B cell (primary cell): ENCODE measurements at regions not wholly inside any gene's neighbourhood (a gene's known extent, or its start where the extent isn't known, plus 50 kb on each side); places are given as distances from the start of the nearest gene placed in this dataset.

Source experiments
- EZH2 ChIP-seq: IDR thresholded peaks from 2 replicates; pipeline ENCODE4 v1.6.1; 2012; ENCODE audit warnings: borderline replicate concordance, low read depth, mild to moderate bottlenecking, moderate library complexity, low read length; ENCODE audit not compliant: insufficient read depth, poor library complexity, severe bottlenecking
- TF ChIP-seq, protein P1 (sequence below): fragments of 200-600 bp; IDR thresholded peaks from one replicate; pipeline ENCODE4 v1.8.0; 2022; ENCODE audit warnings: antibody characterized with exemption, mild to moderate bottlenecking

DNA sequence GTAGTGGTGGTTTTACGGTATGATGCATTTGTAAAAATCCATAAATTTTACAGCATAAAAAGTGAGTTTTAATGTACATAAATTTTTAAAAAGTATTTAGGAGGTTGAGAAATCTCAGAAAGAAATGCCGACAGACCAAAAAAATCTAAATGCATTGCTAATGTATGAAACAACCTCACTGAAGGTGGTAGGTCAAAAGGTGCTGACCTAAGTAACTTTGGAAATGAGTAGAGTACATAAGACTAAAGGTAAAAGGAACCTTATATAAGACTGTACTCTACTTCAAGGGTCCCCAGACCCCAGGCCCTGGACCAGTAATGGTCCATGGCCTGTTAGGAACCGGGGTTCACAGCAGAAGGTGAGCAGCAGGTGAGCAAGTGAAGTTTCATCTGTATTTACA, 163.4 kb downstream of the COL6A3 start:
- TF ChIP-seq, protein P1, sequence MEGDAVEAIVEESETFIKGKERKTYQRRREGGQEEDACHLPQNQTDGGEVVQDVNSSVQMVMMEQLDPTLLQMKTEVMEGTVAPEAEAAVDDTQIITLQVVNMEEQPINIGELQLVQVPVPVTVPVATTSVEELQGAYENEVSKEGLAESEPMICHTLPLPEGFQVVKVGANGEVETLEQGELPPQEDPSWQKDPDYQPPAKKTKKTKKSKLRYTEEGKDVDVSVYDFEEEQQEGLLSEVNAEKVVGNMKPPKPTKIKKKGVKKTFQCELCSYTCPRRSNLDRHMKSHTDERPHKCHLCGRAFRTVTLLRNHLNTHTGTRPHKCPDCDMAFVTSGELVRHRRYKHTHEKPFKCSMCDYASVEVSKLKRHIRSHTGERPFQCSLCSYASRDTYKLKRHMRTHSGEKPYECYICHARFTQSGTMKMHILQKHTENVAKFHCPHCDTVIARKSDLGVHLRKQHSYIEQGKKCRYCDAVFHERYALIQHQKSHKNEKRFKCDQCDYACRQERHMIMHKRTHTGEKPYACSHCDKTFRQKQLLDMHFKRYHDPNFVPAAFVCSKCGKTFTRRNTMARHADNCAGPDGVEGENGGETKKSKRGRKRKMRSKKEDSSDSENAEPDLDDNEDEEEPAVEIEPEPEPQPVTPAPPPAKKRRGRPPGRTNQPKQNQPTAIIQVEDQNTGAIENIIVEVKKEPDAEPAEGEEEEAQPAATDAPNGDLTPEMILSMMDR = no peak
- TF ChIP-seq EZH2 = no peak
